ENCODE measurements at regions not wholly inside any gene's neighbourhood (a gene's known extent, or its start where the extent isn't known, plus 50 kb on each side); places are given as distances from the start of the nearest gene placed in this dataset.

- TF ChIP-seq CTCF (IDR thresholded peaks at IDR 0.05) (no peak), ZFX (IDR thresholded peaks at IDR 0.05; ENCODE audit: borderline replicate concordance) (no peak)
Observed at GRCh38 chr6:168208854-168209253, 110.7 kb downstream of the DACT2 start.
